K562 (cell line): ENCODE measurements at regions not wholly inside any gene's neighbourhood (a gene's known extent, or its start where the extent isn't known, plus 50 kb on each side); places are given as distances from the start of the nearest gene placed in this dataset.

ENCODE experiments used
- BHLHE40 ChIP-seq: IDR thresholded peaks from 2 replicates; pipeline ENCODE4 v1.6.1; 2011; ENCODE audit warnings: low read length, improper control_type of control experiment
- BRCA1 ChIP-seq, 2 experiments: fragments of 450-650 bp in 1 of 2; sonication (generic) in 1 of 2; formaldehyde crosslinking in 1 of 2; IDR thresholded peaks; 2 replicates each; pipeline versions ENCODE4 v1.5.0 to v1.6.1; 2017 to 2020; ENCODE audit warnings: mild to moderate bottlenecking in 1 of 2, missing genetic modification reagents in 1 of 2
- CTCF ChIP-seq, 3 experiments: IDR thresholded peaks in 2 of 3; conservative IDR thresholded peaks in 1 of 3; 2 replicates each; pipeline ENCODE4 v1.5.1; 2011 to 2012; ENCODE audit warnings: low read length in 3 of 3, mild to moderate bottlenecking in 3 of 3, control low read depth in 2 of 3, improper control_type of control experiment in 1 of 3, inconsistent platforms in 1 of 3, low read depth in 1 of 3, mixed read lengths in 1 of 3, moderate library complexity in 1 of 3; ENCODE audit not compliant: insufficient read depth in 2 of 3
- ELK3 ChIP-seq: fragments of 450-650 bp; formaldehyde crosslinking; IDR thresholded peaks from 2 replicates; pipeline ENCODE4 v1.4.0; 2020; ENCODE audit warnings: mild to moderate bottlenecking
- LEF1 ChIP-seq: fragments of 450-650 bp; IDR thresholded peaks from 2 replicates; pipeline ENCODE4 v1.6.1; 2016; ENCODE audit warnings: mild to moderate bottlenecking
- MXI1 ChIP-seq: IDR thresholded peaks from 2 replicates; pipeline ENCODE4 v1.6.1; 2011; ENCODE audit warnings: low read depth, mild to moderate bottlenecking, improper control_type of control experiment, low read length
- THAP7 ChIP-seq: fragments of 250-450 bp; sonication (Bioruptor Pico); IDR thresholded peaks from 2 replicates; pipeline ENCODE4 v1.5.0; 2021
- ZNF133 ChIP-seq: fragments of 250-450 bp; sonication (Bioruptor Pico); IDR thresholded peaks from 2 replicates; pipeline ENCODE4 v1.4.0; 2020; ENCODE audit warnings: mild to moderate bottlenecking

GRCh38 chr16:52070341-52071057, 476.4 kb downstream of the TOX3 start:
- TF ChIP-seq LEF1 = no peak
- TF ChIP-seq BRCA1 (IDR thresholded peaks at IDR 0.05) = no peak
- no peak for TF ChIP-seq BRCA1 (CRISPR knock-in tag; IDR thresholded peaks at IDR 0.05)
- TF ChIP-seq THAP7 = no peak
- TF ChIP-seq CTCF (IDR thresholded peaks at IDR 0.05 in 2 of 3, conservative IDR thresholded peaks at IDR 0.05 in 1 of 3; ENCODE audit: insufficient read depth in 2 of 3, low read depth in 1 of 3, low read length in 3 of 3) = no peak
- TF ChIP-seq ELK3 (CRISPR knock-in tag) = no peak
- no peak for TF ChIP-seq MXI1
- TF ChIP-seq BHLHE40 = no peak
- TF ChIP-seq ZNF133 = no peak
